Nephron progenitor cell (in vitro differentiated cells): ENCODE measurements at regions not wholly inside any gene's neighbourhood (a gene's known extent, or its start where the extent isn't known, plus 50 kb on each side); places are given as distances from the start of the nearest gene placed in this dataset.

Experiments used
- DNase-seq: peaks from one replicate; pipeline ENCODE4 v3.0.0; 2021
- H3K27ac Mint-ChIP-seq: 2 replicates; pipeline ENCODE4 v1.8.0; 2021; ENCODE audit warnings: mild to moderate bottlenecking, moderate library complexity, mixed read lengths
- H3K27me3 Mint-ChIP-seq: 2 replicates; pipeline ENCODE4 v1.8.0; 2021; ENCODE audit warnings: mild to moderate bottlenecking, low read depth, mixed read lengths; ENCODE audit not compliant: poor library complexity
- H3K36me3 Mint-ChIP-seq: 2 replicates; pipeline ENCODE4 v1.8.0; 2021; ENCODE audit warnings: low read depth, mixed read lengths
- H3K4me1 Mint-ChIP-seq: 2 replicates; pipeline ENCODE4 v1.8.0; 2021; ENCODE audit warnings: mixed read lengths
- H3K4me3 Mint-ChIP-seq: 2 replicates; pipeline ENCODE4 v1.8.0; 2021; ENCODE audit warnings: mild to moderate bottlenecking, moderate library complexity, mixed read lengths
- H3K9me3 Mint-ChIP-seq: 2 replicates; pipeline ENCODE4 v1.8.0; 2021; ENCODE audit warnings: mild to moderate bottlenecking, moderate library complexity, mixed read lengths
- TF ChIP-seq, protein P1 (sequence below): fragments of 200-600 bp; sonication (generic); IDR thresholded peaks from 2 replicates; pipeline ENCODE4 v1.5.0; 2021; ENCODE audit warnings: antibody characterized with exemption

DNA sequence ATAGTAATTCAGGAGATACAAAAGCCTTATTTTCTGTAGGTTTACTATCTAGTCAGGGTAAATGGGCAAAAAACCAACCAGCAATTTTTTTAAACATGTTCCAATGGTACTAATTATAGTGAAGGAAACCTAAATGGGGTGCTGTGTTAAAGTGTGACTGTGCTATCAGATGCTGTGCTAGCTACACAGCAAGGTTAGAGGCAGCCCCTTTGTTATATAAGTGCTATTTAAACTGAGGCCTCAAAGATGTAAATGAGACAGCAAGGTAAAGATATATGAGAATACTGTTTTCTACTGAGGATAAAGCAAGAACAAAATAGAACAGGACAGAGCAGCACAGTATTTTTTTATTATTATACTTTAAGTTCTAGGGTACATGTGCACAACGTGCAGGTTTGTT, 305.4 kb upstream of the RGS18 start:
- no peaks in the 10 kb centered on the region for H3K4me1 Mint-ChIP-seq
- TF ChIP-seq, protein P1, sequence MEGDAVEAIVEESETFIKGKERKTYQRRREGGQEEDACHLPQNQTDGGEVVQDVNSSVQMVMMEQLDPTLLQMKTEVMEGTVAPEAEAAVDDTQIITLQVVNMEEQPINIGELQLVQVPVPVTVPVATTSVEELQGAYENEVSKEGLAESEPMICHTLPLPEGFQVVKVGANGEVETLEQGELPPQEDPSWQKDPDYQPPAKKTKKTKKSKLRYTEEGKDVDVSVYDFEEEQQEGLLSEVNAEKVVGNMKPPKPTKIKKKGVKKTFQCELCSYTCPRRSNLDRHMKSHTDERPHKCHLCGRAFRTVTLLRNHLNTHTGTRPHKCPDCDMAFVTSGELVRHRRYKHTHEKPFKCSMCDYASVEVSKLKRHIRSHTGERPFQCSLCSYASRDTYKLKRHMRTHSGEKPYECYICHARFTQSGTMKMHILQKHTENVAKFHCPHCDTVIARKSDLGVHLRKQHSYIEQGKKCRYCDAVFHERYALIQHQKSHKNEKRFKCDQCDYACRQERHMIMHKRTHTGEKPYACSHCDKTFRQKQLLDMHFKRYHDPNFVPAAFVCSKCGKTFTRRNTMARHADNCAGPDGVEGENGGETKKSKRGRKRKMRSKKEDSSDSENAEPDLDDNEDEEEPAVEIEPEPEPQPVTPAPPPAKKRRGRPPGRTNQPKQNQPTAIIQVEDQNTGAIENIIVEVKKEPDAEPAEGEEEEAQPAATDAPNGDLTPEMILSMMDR: no peak
- H3K27ac Mint-ChIP-seq: no peak overlapping the region
- no peak overlapping the region for H3K4me3 Mint-ChIP-seq
- H3K9me3 Mint-ChIP-seq: no peaks in the 10 kb centered on the region
- H3K27me3 Mint-ChIP-seq: no peaks in the 10 kb centered on the region
- H3K36me3 Mint-ChIP-seq: no peaks in the 10 kb centered on the region
- DNase-seq: no peak

DNA sequence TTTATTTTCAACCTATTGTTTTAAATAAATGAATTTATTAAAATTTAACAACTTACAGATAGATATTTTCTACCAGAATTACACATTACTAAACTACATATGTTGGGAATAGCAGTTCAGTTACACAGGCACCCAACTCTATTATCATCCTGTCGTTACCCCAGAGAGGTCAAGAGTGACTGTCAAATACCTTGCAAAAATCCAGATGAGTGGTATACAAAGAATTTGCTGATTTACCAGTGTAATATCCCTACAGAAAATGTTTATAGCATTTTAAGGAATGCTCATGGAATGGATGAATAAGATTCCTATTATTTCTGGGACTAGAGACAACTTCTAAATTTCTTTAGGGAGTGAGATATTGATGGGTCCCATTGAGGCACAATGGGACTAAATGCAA, 300.7 kb upstream of the RGS18 start:
- Mint-ChIP-seq H3K27ac (no peak overlapping the region), H3K4me3 (no peak overlapping the region), H3K4me1 (no peaks in the 10 kb centered on the region), H3K36me3 (no peaks in the 10 kb centered on the region), H3K27me3 (no peaks in the 10 kb centered on the region), H3K9me3 (no peaks in the 10 kb centered on the region)
- TF ChIP-seq, protein P1: no peak
- DNase-seq: no peak

DNA sequence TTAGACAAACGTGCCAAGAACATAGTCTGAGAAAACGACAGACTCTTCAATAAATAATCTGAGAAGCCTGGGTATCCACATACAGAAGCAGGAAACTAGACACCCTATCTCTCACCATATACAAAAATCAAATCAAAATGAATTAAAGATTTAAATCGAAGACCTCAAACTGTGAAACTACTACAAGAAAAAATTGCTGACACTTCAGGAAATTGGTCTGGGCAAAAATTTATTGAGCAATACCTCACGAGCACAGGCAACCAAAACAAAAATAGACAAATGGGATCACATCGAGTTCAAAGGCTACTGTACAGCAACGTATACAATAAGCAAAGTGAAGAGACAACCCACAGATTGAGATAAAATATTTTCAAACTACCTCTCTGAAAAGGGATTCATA, 292.8 kb upstream of the RGS18 start:
- peaks cover 9% of the 10 kb centered on the region for H3K4me1 Mint-ChIP-seq
- TF ChIP-seq, protein P1: no peak
- DNase-seq: no peak
- no peaks in the 10 kb centered on the region for H3K36me3 Mint-ChIP-seq
- H3K27me3 Mint-ChIP-seq: no peaks in the 10 kb centered on the region
- no peak overlapping the region for H3K4me3 Mint-ChIP-seq
- no peak overlapping the region for H3K27ac Mint-ChIP-seq
- H3K9me3 Mint-ChIP-seq: no peaks in the 10 kb centered on the region

DNA sequence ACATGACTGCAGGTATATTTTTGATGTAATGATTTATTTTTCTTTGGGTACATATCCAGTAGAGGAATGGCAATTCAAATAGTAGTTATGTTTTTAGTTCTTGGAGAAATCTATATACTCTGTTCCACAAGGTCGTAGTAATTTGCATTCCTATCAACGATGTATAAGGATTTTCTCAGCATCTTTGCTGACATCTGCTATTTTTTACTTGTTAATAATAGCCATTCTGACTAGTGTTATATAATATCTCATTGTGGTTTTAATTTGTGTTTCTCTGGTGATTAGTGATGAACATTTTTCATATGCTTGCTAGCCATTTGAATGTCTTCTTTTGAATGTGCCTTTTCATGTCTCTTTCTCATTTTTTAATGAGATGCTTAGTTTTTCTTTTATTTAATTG, 292.1 kb upstream of the RGS18 start:
- DNase-seq: no peak
- Mint-ChIP-seq H3K9me3 (no peaks in the 10 kb centered on the region), H3K4me1 (peaks cover 10% of the 10 kb centered on the region), H3K27ac (no peak overlapping the region), H3K27me3 (no peaks in the 10 kb centered on the region), H3K36me3 (no peaks in the 10 kb centered on the region), H3K4me3 (no peak overlapping the region)
- TF ChIP-seq, protein P1: no peak

DNA sequence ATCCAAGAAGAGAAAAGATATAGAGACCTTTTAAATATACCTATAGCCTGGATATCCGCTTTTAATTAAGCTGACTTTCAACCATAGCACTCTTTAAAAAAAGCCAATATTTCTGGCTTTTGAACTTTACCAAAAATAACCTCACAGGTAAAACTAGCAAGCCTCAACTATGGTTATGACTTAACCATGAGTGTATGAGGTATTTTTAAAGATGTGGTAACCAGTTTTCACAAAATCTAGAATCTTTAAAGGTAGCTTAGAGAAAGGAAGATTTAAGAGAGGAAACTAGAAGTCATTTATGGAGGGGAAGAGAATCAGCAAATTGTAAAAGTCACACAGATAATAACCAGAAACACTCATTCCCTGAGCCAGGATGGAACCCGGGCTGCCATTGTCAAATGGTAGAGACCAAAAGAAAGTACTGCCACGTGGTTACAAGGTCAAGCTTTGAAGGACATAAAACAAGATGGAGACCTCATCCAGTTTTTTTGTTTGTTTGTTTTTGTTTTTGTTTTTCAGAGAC, 288.4 kb upstream of the RGS18 start:
- Mint-ChIP-seq H3K36me3 (no peaks in the 10 kb centered on the region), H3K27ac (no peak overlapping the region), H3K27me3 (no peaks in the 10 kb centered on the region), H3K4me3 (no peak overlapping the region), H3K4me1 (peaks cover 18% of the 10 kb centered on the region), H3K9me3 (no peaks in the 10 kb centered on the region)
- TF ChIP-seq, protein P1: no peak
- no peak for DNase-seq

DNA sequence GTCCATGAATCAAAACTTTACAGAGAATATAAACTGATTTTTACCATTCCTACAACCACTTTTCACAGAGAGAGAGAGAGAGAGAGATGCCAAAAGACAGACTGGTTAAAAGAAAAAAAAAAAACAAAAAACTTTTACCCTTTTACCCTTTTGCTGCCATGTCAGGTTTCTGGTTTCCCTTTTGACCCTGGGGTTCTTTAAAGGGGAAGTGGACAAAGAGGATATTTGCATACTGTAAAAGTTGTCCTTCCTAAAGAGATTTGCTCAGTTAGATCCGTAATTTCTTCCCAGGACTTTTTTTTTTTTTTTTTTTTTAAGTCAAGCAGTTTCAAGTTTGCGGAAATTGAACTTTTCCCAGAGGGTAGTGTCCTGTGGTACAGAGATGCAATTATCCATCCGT, 287.8 kb upstream of the RGS18 start:
- no peaks in the 10 kb centered on the region for H3K27me3 Mint-ChIP-seq
- H3K27ac Mint-ChIP-seq: no peak overlapping the region
- no peak for DNase-seq
- no peaks in the 10 kb centered on the region for H3K9me3 Mint-ChIP-seq
- H3K4me3 Mint-ChIP-seq: no peak overlapping the region
- TF ChIP-seq, protein P1: no peak
- no peaks in the 10 kb centered on the region for H3K36me3 Mint-ChIP-seq
- H3K4me1 Mint-ChIP-seq: peaks cover 18% of the 10 kb centered on the region
